ENCODE measurements at regions not wholly inside any gene's neighbourhood (a gene's known extent, or its start where the extent isn't known, plus 50 kb on each side); places are given as distances from the start of the nearest gene placed in this dataset.
"Not testable (repeated sequence)": the region's sequence is repeated elsewhere in the genome, so short reads cannot be mapped to it uniquely, and the experiment has no call there.

DNA sequence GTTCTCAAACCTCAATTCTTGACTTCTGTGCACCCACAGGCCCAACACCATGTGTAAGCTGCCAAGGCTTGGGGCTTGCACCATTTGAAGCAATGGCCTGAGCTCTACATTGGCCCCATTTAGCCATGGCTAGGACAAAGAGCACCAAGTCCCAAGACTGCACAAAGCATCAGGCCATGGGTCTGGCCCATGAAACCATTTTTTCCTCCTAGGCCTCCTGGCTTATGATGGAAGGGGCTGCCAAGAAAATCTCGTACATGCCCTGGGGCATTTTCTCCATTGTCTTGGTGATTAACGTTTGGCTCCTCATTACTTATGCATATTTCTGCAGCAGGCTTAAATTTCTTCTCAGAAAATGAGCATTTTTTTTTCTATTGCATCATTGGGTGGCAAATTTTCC is 1128.7 kb upstream of the ADGRB3 start:
- Histone ChIP-seq H3K4me1 (no peaks in the 10 kb centered on the region), H3K4me2 (no peak overlapping the region), H3K4me3 (no peak overlapping the region), H4K20me1 (no peaks in the 10 kb centered on the region), H3K27ac (no peak overlapping the region), H3K9me3 (replicated peaks in 1 of 11) (peaks cover 7 to 17% (median 11%) of the 10 kb centered on the region in 11 experiments; a peak in 16 of 22 replicates), H3K9ac (no peak overlapping the region), H3K27me3 (no peaks in the 10 kb centered on the region), H3K36me3 (no peaks in the 10 kb centered on the region)
- no peak for TF ChIP-seq Cebpa-rat (IDR thresholded peaks at IDR 0.05)

DNA sequence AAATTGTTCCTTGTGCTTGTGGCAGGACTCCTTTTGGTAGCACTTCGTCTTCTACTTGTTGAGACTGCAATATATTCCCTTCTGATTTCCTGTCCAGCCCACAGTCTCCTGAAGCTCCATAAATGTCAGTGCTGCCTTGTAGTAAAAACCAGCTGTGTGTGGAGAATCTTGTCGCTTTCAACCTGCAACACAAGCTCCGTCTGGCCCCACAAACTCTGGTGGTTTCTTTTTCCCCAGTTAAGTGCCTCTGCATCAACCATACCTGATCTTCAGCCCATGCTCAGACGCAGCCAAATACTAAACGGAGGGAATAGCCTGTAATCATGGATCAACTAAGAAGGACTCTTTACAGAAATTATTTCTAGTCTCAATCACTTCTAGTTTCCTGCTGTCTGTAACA is 1133.3 kb upstream of the ADGRB3 start:
- no peak overlapping the region for H3K4me3 ChIP-seq
- no peaks in the 10 kb centered on the region for H4K20me1 ChIP-seq
- H3K36me3 ChIP-seq = no peaks in the 10 kb centered on the region
- H3K27ac ChIP-seq = no peak overlapping the region
- H3K27me3 ChIP-seq = no peaks in the 10 kb centered on the region
- peaks cover 7 to 11% (median 9%) of the 10 kb centered on the region in 11 experiments; a peak in 16 of 22 replicates for H3K9me3 ChIP-seq (replicated peaks in 1 of 11)
- no peak overlapping the region for H3K9ac ChIP-seq
- H3K4me1 ChIP-seq = no peaks in the 10 kb centered on the region
- TF ChIP-seq Cebpa-rat (IDR thresholded peaks at IDR 0.05) = no peak
- no peak overlapping the region for H3K4me2 ChIP-seq

DNA sequence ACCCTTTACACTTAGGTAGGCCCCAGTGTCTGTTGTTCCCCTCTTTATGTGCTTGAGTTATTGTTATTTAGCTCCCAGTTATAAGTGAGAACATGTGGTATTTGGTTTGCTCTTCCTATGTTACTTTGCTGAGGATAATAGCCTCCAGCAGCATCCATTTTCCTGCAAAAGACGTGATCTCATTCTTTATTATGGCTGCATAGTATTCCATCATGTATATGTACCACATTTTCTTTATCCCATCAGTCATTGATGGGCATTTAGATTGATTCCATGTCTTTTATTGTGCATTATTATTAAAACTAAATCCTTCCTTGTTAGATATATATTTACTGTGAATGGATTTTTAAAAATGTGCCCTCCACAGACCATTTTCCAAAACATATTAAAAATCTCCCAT is 1137.3 kb upstream of the ADGRB3 start:
- no peaks in the 10 kb centered on the region for H4K20me1 ChIP-seq
- no peak overlapping the region for H3K4me2 ChIP-seq
- H3K4me1 ChIP-seq = no peaks in the 10 kb centered on the region
- TF ChIP-seq Cebpa-rat (IDR thresholded peaks at IDR 0.05) = no peak
- no peaks in the 10 kb centered on the region for H3K36me3 ChIP-seq
- no peaks in the 10 kb centered on the region for H3K27me3 ChIP-seq
- H3K27ac ChIP-seq = no peak overlapping the region
- H3K9ac ChIP-seq = no peak overlapping the region
- H3K4me3 ChIP-seq = no peak overlapping the region
- H3K9me3 ChIP-seq (replicated peaks in 1 of 11) = no peaks in the 10 kb centered on the region

- H3K27ac ChIP-seq = no peak overlapping the region
- no peaks in the 10 kb centered on the region for H4K20me1 ChIP-seq
- no peaks in the 10 kb centered on the region for H3K27me3 ChIP-seq
- no peaks in the 10 kb centered on the region for H3K36me3 ChIP-seq
- no peaks in the 10 kb centered on the region for H3K4me1 ChIP-seq
- H3K9me3 ChIP-seq (replicated peaks in 1 of 11) = no peaks in the 10 kb centered on the region
- no peak overlapping the region for H3K9ac ChIP-seq
- no peak overlapping the region for H3K4me3 ChIP-seq
- H3K4me2 ChIP-seq = no peak overlapping the region
- TF ChIP-seq Cebpa-rat (IDR thresholded peaks at IDR 0.05) = no peak
Measured at GRCh38 chr6:67496191-67496590, 1138.9 kb upstream of the ADGRB3 start.

DNA sequence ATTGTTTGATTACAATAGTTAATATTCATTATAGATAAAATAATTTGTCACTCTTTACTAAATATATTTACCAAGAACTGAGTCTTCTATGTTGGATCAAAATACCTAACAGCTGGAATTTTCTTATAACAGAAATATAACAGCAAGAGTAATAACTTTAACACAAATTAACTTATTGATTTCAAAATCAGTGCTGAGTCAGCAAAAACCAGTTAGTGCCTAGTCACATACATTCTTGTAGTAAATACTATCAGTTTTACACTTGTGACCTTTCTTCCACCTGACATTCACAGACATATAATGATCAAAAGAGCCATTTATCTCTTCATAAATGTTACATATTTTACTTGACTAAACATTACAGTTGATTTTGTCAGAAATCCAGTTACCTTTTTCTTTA is 1141.4 kb upstream of the ADGRB3 start:
- Histone ChIP-seq H3K36me3 (no peaks in the 10 kb centered on the region), H3K27ac (no peak overlapping the region), H3K9me3 (replicated peaks in 1 of 11) (no peaks in the 10 kb centered on the region), H3K27me3 (no peaks in the 10 kb centered on the region), H3K9ac (no peak overlapping the region), H3K4me3 (no peak overlapping the region), H3K4me2 (no peak overlapping the region), H4K20me1 (no peaks in the 10 kb centered on the region), H3K4me1 (no peaks in the 10 kb centered on the region)
- TF ChIP-seq Cebpa-rat (IDR thresholded peaks at IDR 0.05) = no peak

DNA sequence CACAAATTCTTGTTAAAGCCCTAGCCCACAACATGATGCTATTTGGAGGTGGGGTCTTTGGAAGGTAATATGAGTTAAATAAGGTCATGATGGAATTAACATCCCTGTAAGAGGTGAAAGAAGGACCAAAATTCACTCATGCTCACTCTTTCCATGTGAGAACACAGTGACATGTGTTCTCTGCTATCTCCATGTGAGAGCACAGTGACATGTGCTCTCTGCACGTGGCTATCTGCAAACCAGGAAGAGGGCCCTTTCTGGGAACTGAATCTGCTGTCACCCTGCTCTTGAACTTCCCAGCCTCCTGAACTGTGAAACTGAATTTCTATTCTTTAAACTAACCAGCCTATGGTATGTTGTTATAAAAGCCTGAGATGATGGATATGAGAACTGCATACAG is 1159.4 kb upstream of the ADGRB3 start:
- H3K27me3 ChIP-seq = no peaks in the 10 kb centered on the region
- no peak for TF ChIP-seq Cebpa-rat (IDR thresholded peaks at IDR 0.05)
- H3K9ac ChIP-seq = no peak overlapping the region
- H4K20me1 ChIP-seq = no peaks in the 10 kb centered on the region
- no peak overlapping the region for H3K4me2 ChIP-seq
- H3K4me1 ChIP-seq = no peaks in the 10 kb centered on the region
- no peaks in the 10 kb centered on the region for H3K36me3 ChIP-seq
- H3K27ac ChIP-seq = no peak overlapping the region
- H3K4me3 ChIP-seq = no peak overlapping the region
- no peaks in the 10 kb centered on the region; a peak in 2 of 22 replicates for H3K9me3 ChIP-seq (replicated peaks in 1 of 11)

GRCh38 chr6:67467341-67467740 is 1167.7 kb upstream of the ADGRB3 start:
- no peak for TF ChIP-seq Cebpa-rat (IDR thresholded peaks at IDR 0.05)
- Histone ChIP-seq H3K9me3 (replicated peaks in 1 of 11) (peaks cover 0 to 5% (median 0%) of the 10 kb centered on the region in 11 experiments; a peak in 2 of 22 replicates), H3K36me3 (no peaks in the 10 kb centered on the region), H3K4me3 (no peak overlapping the region), H3K27ac (no peak overlapping the region), H3K27me3 (no peaks in the 10 kb centered on the region), H3K4me1 (peaks cover 0 to 10% (median 0%) of the 10 kb centered on the region in 10 experiments; a peak in 1 of 20 replicates), H4K20me1 (no peaks in the 10 kb centered on the region), H3K4me2 (no peak overlapping the region), H3K9ac (no peak overlapping the region)

- H4K20me1 ChIP-seq, H3K4me1 ChIP-seq, H3K9ac ChIP-seq, H3K4me3 ChIP-seq, H3K36me3 ChIP-seq, H3K4me2 ChIP-seq, H3K27me3 ChIP-seq, H3K27ac ChIP-seq: not testable (repeated sequence)
- peaks cover 13 to 21% (median 15%) of the 10 kb centered on the region in 11 experiments for H3K9me3 ChIP-seq (replicated peaks in 1 of 11)
Measured at GRCh38 chr6:67462725-67463124, 1172.4 kb upstream of the ADGRB3 start.

GRCh38 chr6:67459556-67459955 is 1175.5 kb upstream of the ADGRB3 start:
- Histone ChIP-seq H3K4me2 (no peak overlapping the region), H3K4me1 (no peaks in the 10 kb centered on the region), H3K9me3 (replicated peaks in 1 of 11) (peaks cover 17 to 36% (median 20%) of the 10 kb centered on the region in 11 experiments), H3K9ac (no peak overlapping the region), H3K27ac (no peak overlapping the region), H3K4me3 (no peak overlapping the region), H4K20me1 (no peaks in the 10 kb centered on the region), H3K27me3 (no peaks in the 10 kb centered on the region), H3K36me3 (no peaks in the 10 kb centered on the region)
- no peak for TF ChIP-seq Cebpa-rat (IDR thresholded peaks at IDR 0.05)

- Histone ChIP-seq H3K9ac (no peak overlapping the region), H4K20me1 (no peaks in the 10 kb centered on the region), H3K36me3 (no peaks in the 10 kb centered on the region), H3K4me1 (no peaks in the 10 kb centered on the region), H3K27me3 (no peaks in the 10 kb centered on the region), H3K4me2 (no peak overlapping the region), H3K4me3 (no peak overlapping the region), H3K9me3 (replicated peaks in 1 of 11) (peaks cover 17 to 36% (median 20%) of the 10 kb centered on the region in 11 experiments), H3K27ac (no peak overlapping the region)
- no peak for TF ChIP-seq Cebpa-rat (IDR thresholded peaks at IDR 0.05)
Measured at GRCh38 chr6:67458265-67458664, 1176.8 kb upstream of the ADGRB3 start.
